CD14-positive monocyte (primary cell): ENCODE measurements at regions not wholly inside any gene's neighbourhood (a gene's known extent, or its start where the extent isn't known, plus 50 kb on each side); places are given as distances from the start of the nearest gene placed in this dataset.

ENCODE experiments used
- DNase-seq, 3 donors: peaks; one replicate each; pipeline ENCODE4 v3.0.0-alpha.2; 2011 to 2022
- H2AFZ ChIP-seq: 2 replicates; pipeline ENCODE4 v1.6.0; 2012; ENCODE audit warnings: mild to moderate bottlenecking, low read depth, low read length, inconsistent platforms; ENCODE audit not compliant: insufficient read depth, poor library complexity, severe bottlenecking
- H3K27ac ChIP-seq, 2 donors: 1 replicate in 1 of 2; 2 replicates in 1 of 2; pipeline ENCODE4 v1.5.1; 2012 to 2013; ENCODE audit warnings: low read length in 2 of 2, control low read depth in 1 of 2, inconsistent platforms in 1 of 2, low read depth in 1 of 2, mild to moderate bottlenecking in 1 of 2
- H3K27me3 ChIP-seq, 2 donors: one replicate each; pipeline versions ENCODE4 v1.6.0 to v1.6.1; 2011 to 2013; ENCODE audit warnings: low read length in 2 of 2; ENCODE audit not compliant: control insufficient read depth in 2 of 2, insufficient read depth in 2 of 2
- H3K36me3 ChIP-seq, 2 donors: replicated peaks in 1 of 2; 1 replicate in 1 of 2; 2 replicates in 1 of 2; pipeline versions ENCODE4 v1.5.1 to v1.6.1; 2012 to 2013; ENCODE audit warnings: low read length in 2 of 2, control low read depth in 1 of 2, inconsistent platforms in 1 of 2, mild to moderate bottlenecking in 1 of 2; ENCODE audit not compliant: insufficient read depth in 2 of 2, control insufficient read depth in 1 of 2
- H3K4me1 ChIP-seq, 2 donors: 1 replicate in 1 of 2; 2 replicates in 1 of 2; pipeline versions ENCODE4 v1.5.1 to v1.6.1; 2012 to 2013; ENCODE audit warnings: low read length in 2 of 2, control low read depth in 1 of 2, inconsistent platforms in 1 of 2, mild to moderate bottlenecking in 1 of 2, moderate library complexity in 1 of 2; ENCODE audit not compliant: insufficient read depth in 2 of 2, control insufficient read depth in 1 of 2
- H3K4me2 ChIP-seq: replicated peaks from 2 replicates; pipeline ENCODE3; 2012; ENCODE audit warnings: low read length, moderate library complexity, mild to moderate bottlenecking; ENCODE audit not compliant: poor library complexity, severe bottlenecking; ENCODE audit errors: extremely low read depth
- H3K4me3 ChIP-seq, 3 experiments: fragments of 200-600 bp in 1 of 3; sonication (generic) in 1 of 3; replicated peaks in 1 of 3; 1 replicate in 2 of 3; 2 replicates in 1 of 3; pipeline ENCODE4 v1.5.1; 2011 to 2013; ENCODE audit warnings: low read length in 3 of 3, mild to moderate bottlenecking in 3 of 3, control low read depth in 2 of 3, low read depth in 2 of 3, inconsistent platforms in 1 of 3, moderate library complexity in 1 of 3
- H3K79me2 ChIP-seq: 2 replicates; pipeline ENCODE4 v1.6.0; 2012; ENCODE audit warnings: mild to moderate bottlenecking, control low read depth, inconsistent platforms, low read length, moderate library complexity; ENCODE audit not compliant: insufficient read depth
- H3K9ac ChIP-seq: 2 replicates; pipeline ENCODE4 v1.6.0; 2017; ENCODE audit warnings: low read length, mild to moderate bottlenecking; ENCODE audit not compliant: insufficient read depth, poor library complexity, severe bottlenecking
- H3K9me3 ChIP-seq, 2 donors: replicated peaks in 1 of 2; 1 replicate in 1 of 2; 2 replicates in 1 of 2; pipeline versions ENCODE4 v1.5.1 to v1.6.1; 2012 to 2013; ENCODE audit warnings: low read length in 2 of 2, control low read depth in 1 of 2; ENCODE audit not compliant: control insufficient read depth in 1 of 2, insufficient read depth in 1 of 2
- H4K20me1 ChIP-seq: 2 replicates; pipeline ENCODE4 v1.6.0; 2012; ENCODE audit warnings: mild to moderate bottlenecking, low read length, control low read depth, moderate library complexity; ENCODE audit not compliant: insufficient read depth
- H3K27ac Mint-ChIP-seq, 7 donors: one replicate each; pipeline ENCODE4 v1.8.0; 2020; ENCODE audit warnings: mild to moderate bottlenecking in 7 of 7, mixed read lengths in 7 of 7, moderate library complexity in 6 of 7, inconsistent platforms in 2 of 7
- H3K27me3 Mint-ChIP-seq, 3 donors: one replicate each; pipeline ENCODE4 v1.8.0; 2021 to 2022; ENCODE audit warnings: low read depth in 3 of 3, mild to moderate bottlenecking in 3 of 3, mixed read lengths in 3 of 3, moderate library complexity in 3 of 3, inconsistent platforms in 1 of 3
- H3K36me3 Mint-ChIP-seq, 2 donors: one replicate each; pipeline ENCODE4 v1.8.0; 2020; ENCODE audit warnings: mixed read lengths in 2 of 2, inconsistent platforms in 1 of 2, mild to moderate bottlenecking in 1 of 2
- H3K4me1 Mint-ChIP-seq: one replicate; pipeline ENCODE4 v1.8.0; 2020; ENCODE audit warnings: mild to moderate bottlenecking, mixed read lengths
- H3K4me3 Mint-ChIP-seq, 2 donors: one replicate each; pipeline ENCODE4 v1.8.0; 2020; ENCODE audit warnings: mild to moderate bottlenecking in 2 of 2, mixed read lengths in 2 of 2, moderate library complexity in 1 of 2
- H3K9me3 Mint-ChIP-seq, 7 donors: one replicate each; pipeline ENCODE4 v1.8.0; 2020 to 2022; ENCODE audit warnings: mixed read lengths in 7 of 7, mild to moderate bottlenecking in 6 of 7, moderate library complexity in 6 of 7, inconsistent platforms in 2 of 7
- CTCF ChIP-seq: fragments of 200-600 bp; IDR thresholded peaks from one replicate; pipeline ENCODE4 v1.8.0; 2022; ENCODE audit warnings: antibody characterized with exemption, mild to moderate bottlenecking
- WGBS: methylation state at CpG from one replicate; pipeline ENCODE4 v1.1.5; 2013; ENCODE audit warnings: missing lambda C conversion rate; ENCODE audit not compliant: insufficient coverage; 5-methylcytosine and 5-hydroxymethylcytosine counted together
- intact Hi-C, 2 donors: fragments of 100-400 bp; cut with micrococcal nuclease; formaldehyde crosslinking; loops; one replicate each; pipeline versions ENCODE4 v1.15.0 to v1.15.1; 2023

GRCh38 chr18:25923193-25923592, 167.2 kb downstream of the SS18 start:
- no peaks in the 10 kb centered on the region for H3K36me3 ChIP-seq
- Mint-ChIP-seq H3K27me3 (peaks cover 0 to 1% (median 0%) of the 10 kb centered on the region in 3 donors), H3K4me1 (no peaks in the 10 kb centered on the region), H3K27ac (no peak overlapping the region), H3K36me3 (no peaks in the 10 kb centered on the region), H3K4me3 (no peak overlapping the region), H3K9me3 (peaks cover 0 to 2% (median 0%) of the 10 kb centered on the region in 7 donors)
- no peak for TF ChIP-seq CTCF
- no peak for DNase-seq
- 92% methylated on average over 1 of the region's 4 CpGs for WGBS
- H3K27ac ChIP-seq, result no peak overlapping the region
- H3K79me2 ChIP-seq, result no peaks in the 10 kb centered on the region
- intact Hi-C loops, result no loop called here
- H3K4me2 ChIP-seq, result no peak overlapping the region
- no peaks in the 10 kb centered on the region for H3K27me3 ChIP-seq
- no peak overlapping the region for H2AFZ ChIP-seq
- H3K4me1 ChIP-seq, result no peaks in the 10 kb centered on the region
- no peak overlapping the region for H3K9ac ChIP-seq
- no peaks in the 10 kb centered on the region for H4K20me1 ChIP-seq
- no peak overlapping the region for H3K4me3 ChIP-seq
- no peaks in the 10 kb centered on the region for H3K9me3 ChIP-seq

- H3K27me3 Mint-ChIP-seq, result peaks cover 0 to 1% (median under 1%) of the 10 kb centered on the region in 3 donors
- H3K36me3 Mint-ChIP-seq, result no peaks in the 10 kb centered on the region
- WGBS, result 93% methylated on average over 8 of the region's 13 CpGs
- Histone ChIP-seq H3K79me2 (no peaks in the 10 kb centered on the region), H3K9me3 (no peaks in the 10 kb centered on the region), H3K36me3 (no peaks in the 10 kb centered on the region), H3K27ac (no peak overlapping the region), H3K27me3 (no peaks in the 10 kb centered on the region), H3K4me2 (no peak overlapping the region), H2AFZ (no peak overlapping the region), H4K20me1 (no peaks in the 10 kb centered on the region), H3K9ac (no peak overlapping the region), H3K4me1 (no peaks in the 10 kb centered on the region), H3K4me3 (no peak overlapping the region)
- H3K4me1 Mint-ChIP-seq, result no peaks in the 10 kb centered on the region
- H3K9me3 Mint-ChIP-seq, result no peaks in the 10 kb centered on the region
- intact Hi-C loops, result no loop called here
- no peak for DNase-seq
- TF ChIP-seq CTCF, result peak; percentile 37
- H3K4me3 Mint-ChIP-seq, result no peak overlapping the region
- no peak overlapping the region for H3K27ac Mint-ChIP-seq
These were observed 168.6 kb downstream of the SS18 start for GRCh38 chr18:25921677-25922421.
